GM13977 (cell line): ENCODE measurements at regions not wholly inside any gene's neighbourhood (a gene's known extent, or its start where the extent isn't known, plus 50 kb on each side); places are given as distances from the start of the nearest gene placed in this dataset.

Experiments
- DNase-seq: peaks from one replicate; pipeline ENCODE4 v3.0.0; 2012; ENCODE audit warnings: low spot score
- CTCF ChIP-seq: IDR thresholded peaks from 2 replicates; pipeline ENCODE4 v1.5.1; 2012; ENCODE audit warnings: mild to moderate bottlenecking, control low read depth; ENCODE audit not compliant: insufficient read depth; ENCODE audit errors: extremely low read depth, missing control alignments
- in situ Hi-C: fragments of 300-500 bp; cut with MboI; formaldehyde crosslinking; loops from one replicate; pipeline ENCODE4 v1.12.0; 2022; ENCODE audit warnings: low sequenced_read_pairs, low pct_unique_long_range_greater_than_20kb, mixed read lengths, inconsistent platforms; ENCODE audit not compliant: unreplicated experiment

- DNase-seq = peak; percentile 61
- no peak for TF ChIP-seq CTCF
- in situ Hi-C loops = loop anchor here (25.0 kb wide), 1 partner anchor 289 kb away; no protein-coding TSS in a partner anchor
These were observed 78.3 kb downstream of the RMI2 start for GRCh38 chr16:11423315-11424117.

- in situ Hi-C loops = loop anchor here (25.0 kb wide), 1 partner anchor 288 kb away; no protein-coding TSS in a partner anchor
- DNase-seq = no peak
These were observed 78.8 kb downstream of the RMI2 start for GRCh38 chr16:11424118-11424460.

DNA sequence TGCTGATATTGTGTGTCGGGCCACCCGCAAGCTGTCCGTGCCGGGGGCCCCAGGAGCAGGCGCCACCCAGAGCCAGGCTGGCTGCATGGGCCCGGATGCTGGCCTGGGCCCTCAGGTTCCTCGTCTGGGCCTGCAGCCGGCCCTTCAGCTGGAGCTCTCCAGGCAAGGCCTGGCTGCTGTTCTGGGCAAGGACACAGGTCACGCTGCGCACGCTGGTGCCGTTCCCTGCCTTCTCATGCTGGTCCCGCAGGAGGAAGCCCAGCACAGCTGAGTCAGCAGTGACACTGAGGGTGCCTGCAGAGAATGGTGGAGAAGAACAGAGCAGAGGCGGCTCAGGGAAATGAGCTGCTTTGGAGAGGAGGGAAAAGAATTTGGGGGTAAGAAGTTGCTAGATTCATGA lies 79.9 kb downstream of the RMI2 start:
- no peak for TF ChIP-seq CTCF
- no peak for DNase-seq
- in situ Hi-C loops = no loop called here

More at GRCh38 chr16:11424118-11424460, 78.8 kb downstream of the RMI2 start:
- TF ChIP-seq CTCF = no peak

DNA sequence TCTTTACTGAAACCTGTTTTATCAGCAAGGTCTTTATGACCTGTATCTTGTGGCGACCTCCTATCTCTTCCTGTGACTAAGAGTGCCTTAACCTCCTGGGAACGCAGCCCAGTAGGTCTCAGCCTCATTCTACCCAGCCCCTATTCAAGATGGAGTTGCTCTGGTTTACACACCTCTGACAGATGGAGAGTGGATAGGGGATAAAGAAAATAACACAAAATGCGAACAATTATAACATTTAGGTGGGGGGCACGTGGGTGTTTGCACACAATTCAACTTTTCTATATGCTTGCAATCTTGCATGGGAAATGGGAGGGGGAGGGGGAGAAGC lies 83.3 kb downstream of the RMI2 start:
- no peak for DNase-seq
- in situ Hi-C loops = no loop called here
- no peak for TF ChIP-seq CTCF

GRCh38 chr16:11429123-11429522 lies 83.9 kb downstream of the RMI2 start:
- in situ Hi-C loops = no loop called here
- TF ChIP-seq CTCF = no peak
- DNase-seq = no peak

DNA sequence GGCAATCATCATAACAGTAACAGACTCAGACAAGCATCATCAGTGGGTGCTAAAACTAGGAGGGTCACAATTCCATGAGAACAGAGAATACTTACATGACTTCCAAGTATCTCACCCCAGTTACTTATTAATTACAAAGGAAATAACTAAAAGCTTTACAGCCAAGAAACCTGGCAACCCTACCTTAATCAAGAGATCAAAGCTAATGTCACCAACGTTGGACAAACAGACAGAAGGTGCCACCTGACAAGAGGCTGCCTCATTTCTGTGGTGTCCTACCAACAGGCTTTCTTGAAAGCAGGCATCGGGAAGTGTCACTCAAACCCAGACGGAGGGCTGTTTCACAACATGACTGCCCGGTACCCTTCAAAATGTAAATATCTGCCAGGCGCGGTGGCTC lies 84.6 kb downstream of the RMI2 start:
- TF ChIP-seq CTCF = no peak
- in situ Hi-C loops = no loop called here
- no peak for DNase-seq
